C4-2B (cell line): ENCODE measurements at regions not wholly inside any gene's neighbourhood (a gene's known extent, or its start where the extent isn't known, plus 50 kb on each side); places are given as distances from the start of the nearest gene placed in this dataset.

Source experiments
- ZFX ChIP-seq: fragments of 450-650 bp; IDR thresholded peaks from 2 replicates; pipeline ENCODE4 v1.6.1; 2017
- TF ChIP-seq, protein P1 (sequence below): fragments of 450-650 bp; conservative IDR thresholded peaks from 2 replicates; pipeline ENCODE4 v1.5.1; 2017; ENCODE audit warnings: mild to moderate bottlenecking

DNA sequence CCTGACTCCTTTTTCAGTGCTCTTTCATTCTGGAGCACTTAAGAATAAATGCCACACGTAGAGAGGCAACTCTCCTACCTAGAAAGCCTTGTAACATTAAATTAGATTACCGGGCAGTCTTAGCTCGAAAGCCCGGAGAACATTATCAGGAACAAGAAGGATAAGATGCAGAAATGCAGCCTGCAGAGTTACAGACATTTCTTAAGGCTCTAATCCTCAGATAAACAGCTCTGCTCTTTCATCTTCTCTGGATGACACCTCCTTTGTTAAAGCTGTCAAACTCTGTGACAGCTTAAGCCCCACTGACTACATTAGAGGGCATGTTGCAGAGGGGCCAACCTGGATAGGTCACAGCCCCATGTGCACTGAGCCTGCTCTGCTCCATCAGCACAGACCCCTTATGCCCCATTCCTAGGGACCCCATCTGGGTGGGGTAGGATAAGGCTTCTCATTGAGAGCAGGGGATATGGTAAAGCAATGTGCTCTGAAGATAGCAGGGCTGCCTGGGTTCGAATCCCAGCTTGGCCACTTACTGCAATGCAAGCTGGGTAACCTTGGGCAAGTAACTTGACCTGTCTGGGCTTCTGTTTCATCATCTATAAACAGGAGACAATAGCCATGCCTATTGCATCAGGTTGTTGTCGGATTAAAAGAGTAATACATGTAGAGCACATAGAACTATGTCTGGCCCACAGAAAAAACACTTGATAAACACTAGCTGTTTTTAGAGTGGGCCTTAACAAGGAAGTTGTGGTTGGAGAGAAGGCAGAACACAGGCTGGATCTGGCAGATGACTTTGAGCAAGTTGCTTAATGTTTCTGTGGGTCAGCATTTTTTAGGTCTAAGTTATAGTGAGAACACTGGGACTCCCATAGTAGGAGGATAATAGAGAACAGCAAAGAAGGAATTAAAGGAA lies 111.4 kb downstream of the THNSL2 start:
- TF ChIP-seq, protein P1, sequence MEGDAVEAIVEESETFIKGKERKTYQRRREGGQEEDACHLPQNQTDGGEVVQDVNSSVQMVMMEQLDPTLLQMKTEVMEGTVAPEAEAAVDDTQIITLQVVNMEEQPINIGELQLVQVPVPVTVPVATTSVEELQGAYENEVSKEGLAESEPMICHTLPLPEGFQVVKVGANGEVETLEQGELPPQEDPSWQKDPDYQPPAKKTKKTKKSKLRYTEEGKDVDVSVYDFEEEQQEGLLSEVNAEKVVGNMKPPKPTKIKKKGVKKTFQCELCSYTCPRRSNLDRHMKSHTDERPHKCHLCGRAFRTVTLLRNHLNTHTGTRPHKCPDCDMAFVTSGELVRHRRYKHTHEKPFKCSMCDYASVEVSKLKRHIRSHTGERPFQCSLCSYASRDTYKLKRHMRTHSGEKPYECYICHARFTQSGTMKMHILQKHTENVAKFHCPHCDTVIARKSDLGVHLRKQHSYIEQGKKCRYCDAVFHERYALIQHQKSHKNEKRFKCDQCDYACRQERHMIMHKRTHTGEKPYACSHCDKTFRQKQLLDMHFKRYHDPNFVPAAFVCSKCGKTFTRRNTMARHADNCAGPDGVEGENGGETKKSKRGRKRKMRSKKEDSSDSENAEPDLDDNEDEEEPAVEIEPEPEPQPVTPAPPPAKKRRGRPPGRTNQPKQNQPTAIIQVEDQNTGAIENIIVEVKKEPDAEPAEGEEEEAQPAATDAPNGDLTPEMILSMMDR: no peak
- no peak for TF ChIP-seq ZFX
